22Rv1 (cell line): ENCODE measurements at regions not wholly inside any gene's neighbourhood (a gene's known extent, or its start where the extent isn't known, plus 50 kb on each side); places are given as distances from the start of the nearest gene placed in this dataset.

Experiments
- CTCF ChIP-seq: fragments of 450-650 bp; IDR thresholded peaks from 2 replicates; pipeline ENCODE4 v1.5.1; 2017; ENCODE audit warnings: mild to moderate bottlenecking
- ZFX ChIP-seq: fragments of 450-650 bp; IDR thresholded peaks from 2 replicates; pipeline ENCODE4 v1.6.1; 2017; ENCODE audit warnings: antibody characterized with exemption, borderline replicate concordance

GRCh38 chr9:79928661-79929223, 357.0 kb downstream of the TLE4 start:
- no peak for TF ChIP-seq CTCF
- no peak for TF ChIP-seq ZFX
